ENCODE measurements at regions not wholly inside any gene's neighbourhood (a gene's known extent, or its start where the extent isn't known, plus 50 kb on each side); places are given as distances from the start of the nearest gene placed in this dataset.

DNA sequence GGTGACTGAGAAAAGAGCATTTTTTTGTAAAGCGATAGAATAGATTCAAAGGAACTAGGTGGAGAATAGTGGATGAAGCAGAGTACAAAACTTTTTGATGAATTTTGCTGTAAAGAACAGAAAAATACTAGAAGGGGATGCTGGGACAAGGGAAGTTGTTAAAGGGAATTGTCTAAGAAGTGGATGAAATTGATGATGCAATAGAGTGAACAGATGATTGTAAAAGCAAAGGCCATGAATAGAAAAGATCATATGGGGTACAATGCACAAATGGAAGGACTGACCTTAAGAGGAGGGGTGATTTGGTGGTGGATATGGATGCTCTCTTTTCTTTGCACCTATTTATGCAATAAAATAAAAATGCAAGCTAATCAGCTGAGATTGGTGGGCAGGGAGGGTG is 262.7 kb upstream of the MAD2L1 start:
- no peak for DNase-seq (ENCODE audit: low read depth)
- no peak overlapping the region for H3K4me3 ChIP-seq (ENCODE audit: low read depth, low read length)
- TF ChIP-seq POLR2A (IDR thresholded peaks at IDR 0.05; ENCODE audit: extremely low read depth, insufficient read length) (no peak), CTCF (IDR thresholded peaks at IDR 0.05; ENCODE audit: low read depth, low read length) (no peak), MYC (IDR thresholded peaks at IDR 0.05; ENCODE audit: low read depth, low read length) (no peak)
- TF ChIP-seq, protein P1, sequence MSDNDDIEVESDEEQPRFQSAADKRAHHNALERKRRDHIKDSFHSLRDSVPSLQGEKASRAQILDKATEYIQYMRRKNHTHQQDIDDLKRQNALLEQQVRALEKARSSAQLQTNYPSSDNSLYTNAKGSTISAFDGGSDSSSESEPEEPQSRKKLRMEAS (IDR thresholded peaks at IDR 0.05; ENCODE audit: low read depth, low read length): no peak

DNA sequence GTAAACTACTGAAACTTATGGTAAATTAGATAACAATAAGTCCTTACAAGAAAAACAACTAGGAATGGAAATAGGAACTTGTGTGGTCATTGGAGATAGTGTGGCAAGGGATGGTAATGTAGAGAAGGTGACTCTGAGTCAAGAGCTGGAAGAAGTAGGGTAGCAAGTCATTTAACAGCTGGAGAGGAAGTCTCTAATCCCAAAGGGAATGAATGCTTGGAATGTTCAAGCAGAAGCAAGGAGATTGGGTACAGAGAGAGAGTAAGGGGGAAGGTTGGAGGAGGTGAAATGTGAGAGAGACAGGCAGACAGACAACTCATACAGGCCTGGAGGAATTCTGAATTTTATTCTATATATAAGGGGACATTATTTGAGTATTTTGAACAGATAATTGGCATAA is 260.6 kb upstream of the MAD2L1 start:
- no peak for DNase-seq (ENCODE audit: low read depth)
- TF ChIP-seq, protein P1 (IDR thresholded peaks at IDR 0.05; ENCODE audit: low read depth, low read length): no peak
- no peak for TF ChIP-seq CTCF (IDR thresholded peaks at IDR 0.05; ENCODE audit: low read depth, low read length)
- TF ChIP-seq MYC (IDR thresholded peaks at IDR 0.05; ENCODE audit: low read depth, low read length): no peak
- TF ChIP-seq POLR2A (IDR thresholded peaks at IDR 0.05; ENCODE audit: extremely low read depth, insufficient read length): no peak
- H3K4me3 ChIP-seq (ENCODE audit: low read depth, low read length): no peak overlapping the region

DNA sequence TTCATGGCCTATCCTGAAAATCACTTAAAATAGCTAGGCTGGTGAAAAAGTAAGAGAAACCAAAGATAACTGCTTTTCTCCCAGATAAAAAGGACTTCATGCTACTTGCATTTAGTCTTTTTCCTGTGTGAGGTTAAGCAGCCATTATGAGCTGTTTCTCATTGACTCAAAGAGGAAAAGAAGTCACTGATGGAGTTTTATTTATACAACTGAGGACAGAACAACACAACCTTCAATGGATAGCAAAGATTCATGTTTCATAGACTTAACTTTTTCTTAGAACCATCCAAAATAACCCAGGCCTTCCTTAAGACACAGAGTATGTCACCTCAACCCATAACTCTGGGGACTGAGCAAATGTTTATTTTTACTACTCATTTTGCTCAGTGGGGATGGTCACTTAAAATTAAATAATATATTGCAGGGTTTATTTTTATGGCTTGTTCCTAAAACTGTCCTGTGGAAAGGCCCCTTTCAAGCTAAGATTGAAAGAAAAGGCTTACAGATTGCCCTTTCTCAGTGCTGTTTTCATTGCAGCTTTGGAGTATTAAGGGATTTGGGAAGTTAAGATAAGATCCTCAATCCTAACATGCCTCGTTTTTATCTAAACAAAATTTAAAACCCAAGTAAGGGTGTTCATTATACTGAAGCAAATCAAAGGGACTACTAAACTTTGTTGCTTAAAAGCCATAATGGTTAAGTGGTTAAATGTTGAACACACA is 252.6 kb upstream of the MAD2L1 start:
- DNase-seq (ENCODE audit: low read depth): no peak
- TF ChIP-seq MYC (IDR thresholded peaks at IDR 0.05; ENCODE audit: low read depth, low read length) (no peak), POLR2A (IDR thresholded peaks at IDR 0.05; ENCODE audit: extremely low read depth, insufficient read length) (no peak), CTCF (IDR thresholded peaks at IDR 0.05; ENCODE audit: low read depth, low read length) (no peak)
- TF ChIP-seq, protein P1 (IDR thresholded peaks at IDR 0.05; ENCODE audit: low read depth, low read length): no peak
- H3K4me3 ChIP-seq (ENCODE audit: low read depth, low read length): no peak overlapping the region

DNA sequence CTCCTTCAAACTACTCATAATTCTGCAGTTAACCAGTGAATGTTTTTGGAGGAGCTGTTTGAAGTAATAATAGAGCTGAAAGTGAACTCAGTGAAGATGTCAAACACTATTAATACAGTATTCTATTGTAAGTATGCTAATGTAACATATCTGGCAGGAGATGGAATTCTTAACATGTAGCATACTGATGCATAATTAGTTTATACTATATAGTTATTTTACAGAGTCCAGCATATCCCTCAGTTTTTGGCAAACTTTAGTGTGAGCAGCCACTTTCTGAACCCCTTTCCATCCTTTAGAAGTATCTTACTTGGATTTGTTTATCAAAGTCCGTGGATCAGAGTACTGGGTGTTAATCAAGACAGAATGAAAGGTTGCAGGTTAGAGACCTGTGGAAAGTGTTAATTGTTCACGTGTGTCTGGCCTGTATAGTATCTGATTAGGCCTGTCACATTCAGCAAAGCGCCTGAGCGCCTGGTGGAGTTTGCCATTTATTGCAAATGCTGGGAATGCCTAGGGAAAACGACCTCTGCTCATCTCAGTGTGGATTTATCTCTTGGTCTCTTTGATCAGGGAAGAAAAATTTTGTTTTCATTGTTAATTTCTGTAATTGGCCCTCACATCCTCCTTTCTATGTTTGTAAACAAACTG is 251.7 kb upstream of the MAD2L1 start:
- no peak for DNase-seq (ENCODE audit: low read depth)
- H3K4me3 ChIP-seq (ENCODE audit: low read depth, low read length): no peak overlapping the region
- TF ChIP-seq POLR2A (IDR thresholded peaks at IDR 0.05; ENCODE audit: extremely low read depth, insufficient read length) (no peak), MYC (IDR thresholded peaks at IDR 0.05; ENCODE audit: low read depth, low read length) (no peak), CTCF (IDR thresholded peaks at IDR 0.05; ENCODE audit: low read depth, low read length) (no peak)

DNA sequence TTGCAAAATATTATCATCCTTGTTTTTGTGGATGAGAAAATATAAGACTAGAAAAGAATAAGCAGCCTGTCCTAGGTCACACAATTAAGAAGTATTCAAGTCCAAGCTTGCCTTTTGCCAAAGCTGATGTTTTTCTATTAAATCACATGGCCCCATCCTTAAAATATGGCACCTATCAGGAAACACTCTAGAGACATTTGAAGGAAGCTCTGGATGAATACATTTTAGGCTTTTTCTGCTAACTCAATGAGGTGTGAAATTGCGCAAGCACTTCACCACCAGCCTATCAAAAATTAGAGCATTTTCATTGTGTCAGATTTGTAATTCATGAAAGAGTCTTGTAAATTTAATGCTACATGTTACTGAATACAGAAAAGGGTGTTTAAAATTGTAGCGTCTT is 251.1 kb upstream of the MAD2L1 start:
- TF ChIP-seq CTCF (IDR thresholded peaks at IDR 0.05; ENCODE audit: low read depth, low read length) (no peak), POLR2A (IDR thresholded peaks at IDR 0.05; ENCODE audit: extremely low read depth, insufficient read length) (no peak)
- no peak overlapping the region for H3K4me3 ChIP-seq (ENCODE audit: low read depth, low read length)
- no peak for DNase-seq (ENCODE audit: low read depth)

DNA sequence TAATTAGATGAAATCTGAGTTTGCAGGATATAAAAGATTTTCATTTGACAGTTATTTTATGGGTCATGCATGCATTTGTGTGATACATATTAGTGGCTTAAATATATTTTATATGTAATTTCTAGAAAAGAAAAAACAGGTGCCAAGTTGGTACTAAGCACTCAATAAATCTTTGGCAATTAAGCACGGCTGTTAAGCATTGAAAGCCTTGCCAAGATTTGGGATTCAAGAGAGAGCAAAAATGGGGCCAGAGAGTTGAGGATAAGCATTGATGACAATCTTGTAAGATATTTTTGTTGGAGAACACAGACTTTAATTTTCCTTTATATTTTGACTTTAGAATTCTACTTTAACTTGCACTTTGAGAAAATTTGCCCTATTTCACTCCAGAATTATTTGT is 249.8 kb upstream of the MAD2L1 start:
- TF ChIP-seq, protein P1 (IDR thresholded peaks at IDR 0.05; ENCODE audit: low read depth, low read length): no peak
- no peak for TF ChIP-seq POLR2A (IDR thresholded peaks at IDR 0.05; ENCODE audit: extremely low read depth, insufficient read length)
- TF ChIP-seq MYC (IDR thresholded peaks at IDR 0.05; ENCODE audit: low read depth, low read length): no peak
- TF ChIP-seq CTCF (IDR thresholded peaks at IDR 0.05; ENCODE audit: low read depth, low read length): no peak
- no peak for DNase-seq (ENCODE audit: low read depth)
- no peak overlapping the region for H3K4me3 ChIP-seq (ENCODE audit: low read depth, low read length)
